Epithelial cell of proximal tubule (primary cell): ENCODE measurements at regions not wholly inside any gene's neighbourhood (a gene's known extent, or its start where the extent isn't known, plus 50 kb on each side); places are given as distances from the start of the nearest gene placed in this dataset.

ENCODE experiments used
- DNase-seq: peaks from one replicate; pipeline ENCODE4 v3.0.0-alpha.2; 2011; ENCODE audit warnings: low read depth
- H3K4me3 ChIP-seq: 2 replicates; pipeline ENCODE4 v1.5.1; 2011; ENCODE audit warnings: low read depth, mild to moderate bottlenecking, low read length
- TF ChIP-seq, protein P1 (sequence below): conservative IDR thresholded peaks from 2 replicates; pipeline ENCODE4 v1.5.1; 2012; ENCODE audit warnings: low read depth, mild to moderate bottlenecking, low read length

DNA sequence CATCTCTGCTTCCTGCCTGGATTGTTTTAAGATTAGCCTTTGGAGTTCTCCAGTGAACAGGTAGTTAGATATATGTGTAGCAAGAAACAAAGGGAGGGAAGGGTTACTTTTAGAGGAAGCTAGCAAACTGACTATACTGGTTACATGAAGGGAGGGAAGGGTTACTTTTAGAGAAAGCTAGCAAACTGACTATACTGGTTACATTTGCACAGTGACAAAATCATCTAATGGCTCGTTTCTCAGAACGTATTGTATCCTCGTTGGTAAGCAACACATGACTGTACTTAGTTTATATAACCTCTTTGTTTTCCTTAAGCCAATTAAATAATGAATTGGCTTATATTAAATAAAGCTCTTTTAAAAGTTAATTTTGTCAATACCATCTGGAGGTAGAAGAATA is 540.9 kb downstream of the EPM2A start:
- TF ChIP-seq, protein P1, sequence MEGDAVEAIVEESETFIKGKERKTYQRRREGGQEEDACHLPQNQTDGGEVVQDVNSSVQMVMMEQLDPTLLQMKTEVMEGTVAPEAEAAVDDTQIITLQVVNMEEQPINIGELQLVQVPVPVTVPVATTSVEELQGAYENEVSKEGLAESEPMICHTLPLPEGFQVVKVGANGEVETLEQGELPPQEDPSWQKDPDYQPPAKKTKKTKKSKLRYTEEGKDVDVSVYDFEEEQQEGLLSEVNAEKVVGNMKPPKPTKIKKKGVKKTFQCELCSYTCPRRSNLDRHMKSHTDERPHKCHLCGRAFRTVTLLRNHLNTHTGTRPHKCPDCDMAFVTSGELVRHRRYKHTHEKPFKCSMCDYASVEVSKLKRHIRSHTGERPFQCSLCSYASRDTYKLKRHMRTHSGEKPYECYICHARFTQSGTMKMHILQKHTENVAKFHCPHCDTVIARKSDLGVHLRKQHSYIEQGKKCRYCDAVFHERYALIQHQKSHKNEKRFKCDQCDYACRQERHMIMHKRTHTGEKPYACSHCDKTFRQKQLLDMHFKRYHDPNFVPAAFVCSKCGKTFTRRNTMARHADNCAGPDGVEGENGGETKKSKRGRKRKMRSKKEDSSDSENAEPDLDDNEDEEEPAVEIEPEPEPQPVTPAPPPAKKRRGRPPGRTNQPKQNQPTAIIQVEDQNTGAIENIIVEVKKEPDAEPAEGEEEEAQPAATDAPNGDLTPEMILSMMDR: no peak
- H3K4me3 ChIP-seq: no peak overlapping the region
- no peak for DNase-seq

DNA sequence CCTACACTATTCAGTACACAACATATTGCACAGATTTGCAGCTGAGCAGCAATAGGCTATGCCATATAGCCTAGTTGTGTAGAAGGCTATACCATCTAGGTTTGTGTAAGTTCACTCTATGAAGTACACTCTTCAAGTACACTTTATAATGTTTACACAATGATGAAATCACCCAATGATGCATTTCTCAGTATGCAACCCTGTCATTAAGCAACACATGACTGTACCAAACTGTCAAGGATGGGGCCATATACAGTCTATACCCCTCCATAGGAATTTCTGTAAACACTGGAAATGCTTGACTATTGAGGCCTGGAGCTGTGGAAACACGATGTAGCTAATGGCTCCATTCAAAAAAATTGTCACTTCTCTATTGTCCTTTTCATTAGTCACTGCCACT is 535.4 kb downstream of the EPM2A start:
- DNase-seq: no peak
- H3K4me3 ChIP-seq: no peak overlapping the region
- TF ChIP-seq, protein P1: no peak

DNA sequence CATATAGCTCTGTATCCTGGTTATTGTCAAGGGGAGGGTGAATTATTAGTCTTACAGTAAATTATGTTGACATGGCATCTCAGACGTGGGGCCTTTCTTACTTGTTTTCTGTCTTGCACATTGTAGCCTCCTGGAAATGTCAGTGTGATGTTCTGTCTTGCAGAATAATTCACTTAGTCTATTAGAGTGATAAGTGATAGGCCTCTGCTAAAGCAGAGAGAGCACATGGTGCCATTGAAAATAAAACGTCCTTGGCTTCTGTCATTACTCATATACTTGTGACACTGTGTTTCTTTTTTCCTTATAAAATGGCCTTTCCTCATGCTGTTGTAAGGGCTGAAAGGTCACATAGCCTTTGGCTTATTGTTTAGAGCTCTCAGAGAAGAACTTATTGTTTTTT is 531.0 kb downstream of the EPM2A start:
- TF ChIP-seq, protein P1: no peak
- no peak for DNase-seq
- no peak overlapping the region for H3K4me3 ChIP-seq

DNA sequence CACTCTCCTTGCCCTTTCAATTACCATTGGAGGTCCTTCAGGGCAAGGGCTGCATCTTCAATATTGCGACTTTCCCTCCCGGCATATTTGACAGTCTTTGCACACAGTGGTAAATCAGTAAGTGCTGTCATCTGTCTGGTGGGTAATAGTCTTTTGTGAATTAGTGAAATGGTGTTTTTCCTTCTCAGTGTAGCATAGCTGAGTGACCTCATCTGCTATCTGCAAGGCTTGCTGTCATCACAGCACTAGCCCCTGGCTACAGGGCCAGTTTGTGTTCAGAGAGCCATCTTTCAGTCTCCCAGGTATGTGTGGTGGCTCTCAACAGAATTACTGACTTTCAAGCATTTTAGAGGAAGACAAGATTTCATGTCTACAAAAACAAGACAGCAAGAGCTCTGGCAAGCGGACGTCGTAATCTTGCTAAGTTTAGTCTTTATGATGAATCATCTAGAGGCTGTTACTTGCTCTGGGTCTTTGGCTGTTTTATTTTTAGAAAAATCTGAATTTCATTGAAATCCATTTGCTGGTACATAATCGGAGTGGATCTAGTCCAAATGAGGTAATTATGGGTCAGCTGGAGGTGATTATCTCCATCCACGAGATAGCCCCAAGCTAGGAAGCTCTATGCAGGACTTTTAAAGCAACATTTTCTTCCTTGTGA is 528.9 kb downstream of the EPM2A start:
- H3K4me3 ChIP-seq: no peak overlapping the region
- DNase-seq: no peak

DNA sequence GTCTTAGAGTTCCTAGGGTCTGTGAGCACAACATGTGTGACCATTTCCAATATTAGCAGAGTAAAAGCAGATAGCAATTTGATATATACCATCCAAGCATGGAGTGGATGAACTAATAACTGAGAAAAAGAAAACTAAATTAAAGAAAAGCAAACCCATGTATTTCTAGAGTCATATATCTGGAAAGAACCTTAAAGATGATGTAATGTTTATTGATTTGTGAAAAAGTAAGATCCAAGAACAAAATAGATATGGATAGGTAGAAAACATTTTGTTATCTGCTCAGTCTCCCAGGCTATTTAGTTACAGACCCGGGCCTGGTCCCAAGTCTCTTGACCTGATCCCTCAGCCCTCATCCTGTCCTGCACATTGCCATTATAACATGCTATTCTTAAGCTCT is 526.8 kb downstream of the EPM2A start:
- TF ChIP-seq, protein P1: no peak
- no peak overlapping the region for H3K4me3 ChIP-seq
- DNase-seq: no peak

More for the DNA sequence above, 528.9 kb downstream of the EPM2A start:
- TF ChIP-seq, protein P1: no peak

DNA sequence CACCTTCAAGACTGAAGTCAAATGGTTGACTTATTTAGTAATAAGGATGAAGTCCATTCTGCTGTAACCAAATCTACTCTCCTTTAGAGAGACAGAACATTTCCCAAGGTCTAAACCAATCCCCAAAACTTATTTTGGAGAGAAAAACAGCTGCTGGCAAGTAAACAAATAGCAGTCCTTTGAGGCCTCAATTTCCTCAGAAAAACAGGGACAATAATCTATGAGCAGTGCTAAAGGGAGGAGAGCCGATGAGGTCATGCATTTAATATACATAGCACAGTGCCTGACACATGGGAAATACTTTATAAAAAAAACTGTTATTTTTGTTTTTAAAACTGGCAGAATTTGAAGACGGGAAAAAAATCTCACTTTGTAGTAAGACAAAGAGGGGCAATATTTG is 526.0 kb downstream of the EPM2A start:
- no peak overlapping the region for H3K4me3 ChIP-seq
- TF ChIP-seq, protein P1: no peak
- DNase-seq: no peak

DNA sequence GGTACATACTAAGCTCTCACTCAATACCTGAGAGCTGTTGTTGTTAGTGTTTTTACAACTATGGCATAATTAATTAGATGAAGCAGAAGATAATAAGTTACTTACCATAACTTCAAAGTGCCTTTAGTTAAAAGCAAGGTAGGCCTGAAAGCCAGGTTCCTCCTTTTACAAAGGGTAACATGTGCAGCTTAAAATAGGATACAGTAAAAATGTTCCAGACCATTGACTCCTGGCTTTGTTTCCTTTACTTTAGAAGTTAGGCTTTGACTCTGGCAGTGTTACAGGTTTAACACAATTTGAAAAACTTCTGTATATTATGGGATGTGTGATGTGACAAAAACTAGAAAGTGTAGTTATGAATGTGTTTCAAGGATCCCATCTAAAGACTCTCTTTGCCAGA is 522.5 kb downstream of the EPM2A start:
- no peak overlapping the region for H3K4me3 ChIP-seq
- TF ChIP-seq, protein P1: no peak
- DNase-seq: no peak
